Progenitor cell of endocrine pancreas (in vitro differentiated cells): ENCODE measurements at regions not wholly inside any gene's neighbourhood (a gene's known extent, or its start where the extent isn't known, plus 50 kb on each side); places are given as distances from the start of the nearest gene placed in this dataset.

ENCODE experiments used
- DNase-seq: peaks from one replicate; pipeline ENCODE4 v3.0.0; 2021; ENCODE audit warnings: low spot score; ENCODE audit not compliant: unreplicated experiment
- H3K27ac Mint-ChIP-seq: 2 replicates; pipeline ENCODE4 v1.8.0; 2021; ENCODE audit warnings: mild to moderate bottlenecking, moderate library complexity, mixed read lengths
- H3K27me3 Mint-ChIP-seq: 2 replicates; pipeline ENCODE4 v1.8.0; 2021; ENCODE audit warnings: mixed read lengths
- H3K36me3 Mint-ChIP-seq: 2 replicates; pipeline ENCODE4 v1.8.0; 2022; ENCODE audit warnings: mixed read lengths; ENCODE audit not compliant: insufficient read depth
- H3K4me1 Mint-ChIP-seq: 2 replicates; pipeline ENCODE4 v1.8.0; 2021; ENCODE audit warnings: low read depth, mixed read lengths
- H3K4me3 Mint-ChIP-seq: 2 replicates; pipeline ENCODE4 v1.8.0; 2021; ENCODE audit warnings: low read depth, mild to moderate bottlenecking, moderate library complexity, mixed read lengths
- H3K9me3 Mint-ChIP-seq: 2 replicates; pipeline ENCODE4 v1.8.0; 2021; ENCODE audit warnings: low read depth, mixed read lengths
- TF ChIP-seq, protein P1 (sequence below): fragments of 200-600 bp; sonication (generic); IDR thresholded peaks from one replicate; pipeline ENCODE4 v1.5.0; 2021; ENCODE audit warnings: antibody characterized with exemption, mild to moderate bottlenecking; ENCODE audit not compliant: unreplicated experiment

DNA sequence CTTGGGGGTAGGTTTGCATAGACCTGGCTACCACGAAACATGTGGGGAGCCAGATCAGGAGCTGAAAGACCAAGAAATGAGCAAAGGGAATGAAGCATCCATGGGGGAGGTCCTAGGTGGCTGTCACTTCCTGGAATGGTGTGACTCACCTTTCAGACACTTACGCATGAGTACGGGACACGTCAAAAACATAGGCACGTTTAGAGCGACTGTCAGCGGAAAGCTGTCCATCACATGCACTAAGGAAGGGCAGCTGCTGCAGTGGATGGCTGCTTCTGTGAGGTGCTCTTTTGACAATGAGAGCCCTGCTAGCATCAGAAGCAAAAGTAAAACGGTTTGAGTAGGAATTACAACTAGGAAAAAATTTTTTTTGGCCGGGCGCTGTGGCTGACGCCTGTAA, 244.6 kb upstream of the CCDC54 start:
- TF ChIP-seq, protein P1, sequence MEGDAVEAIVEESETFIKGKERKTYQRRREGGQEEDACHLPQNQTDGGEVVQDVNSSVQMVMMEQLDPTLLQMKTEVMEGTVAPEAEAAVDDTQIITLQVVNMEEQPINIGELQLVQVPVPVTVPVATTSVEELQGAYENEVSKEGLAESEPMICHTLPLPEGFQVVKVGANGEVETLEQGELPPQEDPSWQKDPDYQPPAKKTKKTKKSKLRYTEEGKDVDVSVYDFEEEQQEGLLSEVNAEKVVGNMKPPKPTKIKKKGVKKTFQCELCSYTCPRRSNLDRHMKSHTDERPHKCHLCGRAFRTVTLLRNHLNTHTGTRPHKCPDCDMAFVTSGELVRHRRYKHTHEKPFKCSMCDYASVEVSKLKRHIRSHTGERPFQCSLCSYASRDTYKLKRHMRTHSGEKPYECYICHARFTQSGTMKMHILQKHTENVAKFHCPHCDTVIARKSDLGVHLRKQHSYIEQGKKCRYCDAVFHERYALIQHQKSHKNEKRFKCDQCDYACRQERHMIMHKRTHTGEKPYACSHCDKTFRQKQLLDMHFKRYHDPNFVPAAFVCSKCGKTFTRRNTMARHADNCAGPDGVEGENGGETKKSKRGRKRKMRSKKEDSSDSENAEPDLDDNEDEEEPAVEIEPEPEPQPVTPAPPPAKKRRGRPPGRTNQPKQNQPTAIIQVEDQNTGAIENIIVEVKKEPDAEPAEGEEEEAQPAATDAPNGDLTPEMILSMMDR, result no peak
- H3K4me3 Mint-ChIP-seq, result no peak overlapping the region
- no peaks in the 10 kb centered on the region for H3K27me3 Mint-ChIP-seq
- no peaks in the 10 kb centered on the region for H3K4me1 Mint-ChIP-seq
- no peak overlapping the region for H3K27ac Mint-ChIP-seq
- H3K9me3 Mint-ChIP-seq, result peaks cover 3% of the 10 kb centered on the region
- no peak for DNase-seq
- no peaks in the 10 kb centered on the region for H3K36me3 Mint-ChIP-seq

DNA sequence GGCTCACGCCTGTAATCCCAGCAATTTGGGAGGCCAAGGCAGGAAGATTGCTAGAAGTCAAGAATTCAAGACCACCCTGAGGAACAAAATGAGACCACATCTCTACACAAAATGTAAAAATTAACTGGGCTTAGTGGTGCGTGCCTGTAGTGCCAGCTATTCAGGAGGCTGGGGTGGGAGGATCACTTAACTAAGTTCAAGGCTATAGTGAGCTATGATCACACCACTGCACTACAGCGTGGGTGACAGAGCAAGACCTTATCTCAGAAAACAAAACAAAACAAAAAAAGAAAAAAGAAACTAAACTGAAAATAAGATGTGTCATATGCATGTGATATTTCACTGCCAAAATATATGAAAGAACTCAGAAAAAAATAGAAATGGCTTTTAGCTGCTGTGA, 243.3 kb upstream of the CCDC54 start:
- H3K4me3 Mint-ChIP-seq, result no peak overlapping the region
- H3K4me1 Mint-ChIP-seq, result no peaks in the 10 kb centered on the region
- H3K9me3 Mint-ChIP-seq, result peaks cover 3% of the 10 kb centered on the region
- no peaks in the 10 kb centered on the region for H3K27me3 Mint-ChIP-seq
- TF ChIP-seq, protein P1, result no peak
- no peak for DNase-seq
- no peak overlapping the region for H3K27ac Mint-ChIP-seq
- H3K36me3 Mint-ChIP-seq, result no peaks in the 10 kb centered on the region

DNA sequence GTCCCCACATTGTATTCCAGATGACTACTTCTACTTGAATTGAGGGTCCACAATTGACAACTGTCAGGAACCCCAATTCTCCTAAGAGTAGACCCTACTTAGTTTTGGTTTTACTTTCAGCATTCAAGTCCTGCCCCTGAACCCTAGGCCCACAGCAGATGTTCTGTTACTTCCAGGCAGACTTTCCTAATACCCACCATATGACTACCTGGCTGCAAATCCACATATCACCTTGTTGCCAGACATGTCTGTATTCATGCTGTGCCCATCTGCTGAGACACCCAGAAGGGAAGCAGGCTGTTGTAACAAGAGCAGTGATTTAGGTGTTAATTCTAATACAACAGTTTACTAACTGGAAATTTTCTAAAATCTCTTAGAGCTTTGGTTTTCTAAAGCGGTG, 235.1 kb upstream of the CCDC54 start:
- H3K4me1 Mint-ChIP-seq, result peaks cover 12% of the 10 kb centered on the region
- H3K4me3 Mint-ChIP-seq, result no peak overlapping the region
- H3K36me3 Mint-ChIP-seq, result no peaks in the 10 kb centered on the region
- H3K27ac Mint-ChIP-seq, result no peak overlapping the region
- H3K27me3 Mint-ChIP-seq, result no peaks in the 10 kb centered on the region
- peaks cover 3% of the 10 kb centered on the region for H3K9me3 Mint-ChIP-seq
- no peak for DNase-seq
- TF ChIP-seq, protein P1, result no peak

DNA sequence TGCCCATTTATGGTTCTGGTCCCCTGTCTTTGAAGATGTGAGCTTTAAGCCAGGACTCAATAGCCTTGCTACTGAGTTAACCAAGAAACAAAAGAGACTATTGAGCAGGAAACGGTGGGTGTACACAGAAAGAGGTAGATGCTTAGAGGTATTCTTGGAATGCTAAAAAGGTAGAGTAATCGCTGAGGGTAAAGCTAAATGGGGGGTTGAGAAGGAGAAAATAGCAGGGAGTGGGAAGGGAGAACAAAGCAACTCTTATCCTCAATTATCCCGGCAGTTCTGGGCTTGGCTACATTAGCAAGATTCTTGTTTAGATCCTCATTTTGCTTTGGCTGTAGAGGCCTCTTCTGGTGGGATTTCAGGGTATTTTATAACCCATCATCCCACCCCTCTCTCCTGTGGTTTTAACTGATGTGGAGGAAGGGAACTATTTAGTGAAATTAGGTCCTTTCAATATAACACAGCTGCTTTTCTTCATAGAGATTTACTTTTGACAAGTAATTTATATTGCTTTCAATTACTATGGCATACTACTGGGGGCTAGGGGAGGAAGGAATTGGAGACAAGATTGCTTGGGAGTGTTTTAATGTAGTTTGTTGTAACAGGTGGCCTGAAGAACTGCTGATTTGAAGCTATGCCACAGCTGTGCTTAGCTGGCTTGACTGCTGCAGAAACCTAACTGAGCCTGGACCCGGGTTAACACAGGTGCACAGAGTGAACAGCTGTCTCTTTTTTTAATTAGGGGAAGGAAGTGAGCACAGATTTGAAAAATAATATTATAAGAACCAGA, 234.3 kb upstream of the CCDC54 start:
- Mint-ChIP-seq H3K9me3 (peaks cover 3% of the 10 kb centered on the region), H3K4me3 (no peak overlapping the region), H3K27ac (peak overlapping the region; percentile 87), H3K4me1 (peaks cover 12% of the 10 kb centered on the region), H3K27me3 (no peaks in the 10 kb centered on the region), H3K36me3 (no peaks in the 10 kb centered on the region)
- TF ChIP-seq, protein P1, result no peak
- no peak for DNase-seq

DNA sequence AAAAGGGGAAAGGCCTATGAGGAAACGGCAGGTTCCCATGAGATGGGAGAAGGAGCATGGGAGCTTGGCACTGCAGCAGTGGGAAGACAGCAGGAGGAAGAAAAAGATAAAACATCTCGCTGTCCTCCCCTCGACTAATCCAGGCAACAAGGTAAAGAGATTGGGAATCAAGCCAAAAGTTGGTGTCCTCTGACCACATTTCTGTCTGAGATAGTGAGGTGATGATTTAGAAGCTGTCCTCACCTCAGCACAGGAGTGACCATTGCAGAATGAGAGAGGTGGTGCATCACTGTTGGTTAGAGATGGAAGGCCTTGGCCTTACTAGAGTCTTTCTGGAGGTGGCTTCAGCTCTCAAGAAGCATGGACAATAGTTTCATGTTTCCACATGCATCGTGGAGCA, 226.6 kb upstream of the CCDC54 start:
- Mint-ChIP-seq H3K4me3 (no peak overlapping the region), H3K36me3 (peaks cover 2% of the 10 kb centered on the region), H3K27me3 (no peaks in the 10 kb centered on the region), H3K27ac (no peak overlapping the region), H3K4me1 (no peaks in the 10 kb centered on the region), H3K9me3 (peaks cover 4% of the 10 kb centered on the region)
- TF ChIP-seq, protein P1, result no peak
- DNase-seq, result no peak
